ENCODE measurements at regions not wholly inside any gene's neighbourhood (a gene's known extent, or its start where the extent isn't known, plus 50 kb on each side); places are given as distances from the start of the nearest gene placed in this dataset.

DNA sequence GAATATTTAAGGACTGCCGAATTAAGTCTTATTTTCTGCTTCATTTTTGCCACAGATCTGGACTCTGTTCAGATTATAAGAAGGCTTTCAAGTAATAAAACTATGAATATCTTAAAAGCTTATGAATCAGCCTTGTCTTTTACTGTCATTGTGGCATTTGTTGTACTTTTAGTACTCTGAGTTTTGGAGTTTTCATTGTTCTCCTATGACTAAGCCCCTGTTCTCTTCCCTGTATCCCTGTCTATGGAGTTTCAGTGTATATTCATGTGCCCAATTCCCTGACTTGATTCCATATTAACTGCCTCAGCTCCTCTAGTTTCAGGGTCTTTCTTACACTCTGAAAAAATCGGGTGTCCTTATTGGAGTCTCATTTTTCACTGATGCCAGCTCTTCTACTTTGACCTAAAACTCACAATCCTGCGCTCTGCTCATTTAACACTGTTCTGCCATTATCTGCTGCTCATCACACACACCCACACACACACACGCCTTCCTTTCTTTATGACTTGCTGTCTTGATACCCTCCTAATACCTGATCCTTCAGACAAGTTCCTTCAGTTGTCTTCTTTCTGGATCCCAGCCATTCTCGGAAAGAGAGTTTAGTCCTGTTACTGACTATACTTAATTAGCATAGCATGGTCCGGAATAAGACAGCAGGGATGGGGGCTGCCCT is 511.8 kb downstream of the CPS1 start:
- no peak for DNase-seq

DNA sequence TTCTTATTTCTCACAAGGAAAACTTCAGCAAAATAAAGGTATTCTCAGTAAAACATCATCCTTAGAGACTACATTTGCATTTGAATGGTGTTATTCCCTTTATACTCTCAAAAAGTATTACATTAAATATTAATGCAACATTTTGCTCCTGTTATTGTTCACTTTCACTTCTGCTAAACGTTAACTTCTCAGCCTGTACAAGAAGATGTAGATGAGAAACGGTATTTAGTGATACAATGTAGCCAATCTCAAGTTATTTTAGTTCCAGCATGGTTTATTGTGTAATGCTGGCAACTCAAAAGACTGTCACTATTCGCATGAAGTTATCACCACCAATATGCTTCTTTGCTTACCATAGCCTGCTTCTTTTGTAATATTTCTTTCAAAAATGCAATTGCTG is 514.1 kb downstream of the CPS1 start:
- DNase-seq = no peak

DNA sequence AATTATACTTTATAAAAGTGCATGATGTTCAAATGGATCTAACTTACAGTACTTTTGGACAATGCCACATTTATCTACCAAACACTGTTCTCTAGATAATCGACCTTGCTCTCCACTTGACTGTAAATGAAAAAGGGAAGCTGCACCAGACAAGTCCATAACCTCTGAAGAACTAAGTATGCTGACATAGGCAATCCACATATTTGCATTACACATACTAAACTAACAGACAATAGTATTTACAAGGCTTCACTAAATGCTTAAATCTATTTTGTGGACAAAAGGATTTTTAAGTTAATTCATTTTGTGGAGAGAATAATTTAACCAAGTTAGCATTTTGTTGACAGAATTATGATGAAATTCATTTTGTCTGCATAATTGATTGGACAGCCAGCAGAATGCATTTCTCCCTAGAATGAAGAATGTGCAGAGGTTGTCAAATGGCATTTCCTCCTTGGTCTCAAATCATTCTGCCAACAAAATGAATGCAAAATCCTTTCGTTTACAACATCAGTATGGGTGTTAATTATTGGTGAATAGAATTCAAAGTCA is 520.9 kb downstream of the CPS1 start:
- no peak for DNase-seq

DNA sequence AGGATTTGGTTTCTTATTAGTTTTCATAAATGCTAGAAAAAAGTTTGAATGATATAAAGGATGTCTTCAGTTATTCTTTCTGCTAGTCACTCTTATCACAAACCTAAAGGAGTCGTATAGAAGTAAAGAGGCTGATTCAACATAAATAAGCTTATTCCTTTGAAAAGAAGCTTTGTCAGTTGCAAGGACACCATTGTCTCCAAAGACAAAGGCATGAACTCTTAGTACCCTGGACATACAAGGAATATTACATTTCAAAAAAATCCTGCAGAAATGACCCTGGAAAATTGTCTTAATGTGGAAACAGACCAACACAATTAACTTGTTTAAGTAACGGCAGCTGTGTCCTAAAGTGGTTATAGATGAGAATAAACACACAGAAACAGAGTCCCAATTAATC is 528.0 kb downstream of the CPS1 start:
- no peak for DNase-seq

DNA sequence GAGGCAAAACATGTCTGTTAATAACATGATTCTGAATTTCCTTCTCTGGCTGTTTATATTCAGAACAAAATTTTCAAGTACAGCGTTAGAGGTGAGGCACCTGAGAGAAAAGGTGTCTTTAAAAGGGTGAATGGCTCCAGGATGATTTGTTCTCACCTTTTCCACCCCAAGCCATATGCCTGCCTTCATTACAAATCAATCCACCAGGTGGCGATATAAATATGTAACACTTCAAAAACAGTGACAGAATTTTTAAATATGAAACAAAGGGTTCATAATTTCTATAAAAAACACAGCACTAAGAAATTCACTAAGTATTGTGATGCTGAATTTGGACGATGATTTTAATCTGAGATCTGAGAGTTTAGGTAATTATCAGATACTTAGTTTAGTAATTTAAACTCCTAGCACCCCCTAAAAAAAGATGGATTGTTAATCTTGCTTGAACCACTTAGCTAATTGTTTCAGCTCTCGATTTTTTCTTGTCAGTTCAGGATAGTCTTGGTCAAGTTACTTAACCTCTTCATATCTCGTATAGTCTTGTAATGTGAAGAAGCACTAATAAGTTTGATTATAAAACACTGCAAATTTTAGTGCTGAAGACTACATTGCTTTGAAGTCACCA is 528.8 kb downstream of the CPS1 start:
- DNase-seq = peak; percentile 36

DNA sequence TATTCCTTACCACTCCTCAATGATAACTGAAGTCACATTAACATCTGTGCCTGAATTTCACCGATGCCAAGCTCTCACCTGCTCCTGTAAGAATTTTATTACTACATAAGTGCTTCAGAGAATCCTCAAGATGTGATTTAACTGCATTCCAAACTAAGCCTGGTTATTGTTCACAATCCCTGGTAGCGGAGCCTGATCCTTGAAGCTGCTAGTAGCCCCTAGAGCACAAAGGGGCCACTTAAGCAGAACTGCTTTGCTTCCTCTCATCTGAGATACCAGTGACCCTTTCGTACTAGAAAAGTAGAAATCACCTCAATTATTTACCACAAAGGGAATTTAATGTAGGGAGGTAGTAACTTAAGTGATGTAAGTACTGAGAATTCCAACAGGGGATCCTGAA is 529.6 kb downstream of the CPS1 start:
- no peak for DNase-seq

DNA sequence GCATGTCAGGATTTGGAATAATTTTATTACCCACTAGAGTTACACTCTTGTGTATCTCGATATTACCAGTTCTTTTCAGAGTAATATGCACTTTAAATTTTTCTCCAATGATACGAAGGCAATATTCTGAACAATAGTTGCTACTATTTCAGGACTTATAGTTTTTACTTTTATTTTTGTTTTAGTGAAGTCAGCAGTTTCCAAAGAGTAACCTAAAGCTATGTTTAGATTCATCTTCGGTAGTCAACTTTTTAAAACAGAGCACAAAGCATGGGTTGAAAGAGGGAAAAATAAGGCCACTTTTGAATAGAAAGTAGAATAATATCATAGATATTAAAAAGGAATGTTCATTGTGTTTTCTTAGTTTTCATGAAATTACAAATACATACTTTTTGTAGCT is 532.7 kb downstream of the CPS1 start:
- no peak for DNase-seq

DNA sequence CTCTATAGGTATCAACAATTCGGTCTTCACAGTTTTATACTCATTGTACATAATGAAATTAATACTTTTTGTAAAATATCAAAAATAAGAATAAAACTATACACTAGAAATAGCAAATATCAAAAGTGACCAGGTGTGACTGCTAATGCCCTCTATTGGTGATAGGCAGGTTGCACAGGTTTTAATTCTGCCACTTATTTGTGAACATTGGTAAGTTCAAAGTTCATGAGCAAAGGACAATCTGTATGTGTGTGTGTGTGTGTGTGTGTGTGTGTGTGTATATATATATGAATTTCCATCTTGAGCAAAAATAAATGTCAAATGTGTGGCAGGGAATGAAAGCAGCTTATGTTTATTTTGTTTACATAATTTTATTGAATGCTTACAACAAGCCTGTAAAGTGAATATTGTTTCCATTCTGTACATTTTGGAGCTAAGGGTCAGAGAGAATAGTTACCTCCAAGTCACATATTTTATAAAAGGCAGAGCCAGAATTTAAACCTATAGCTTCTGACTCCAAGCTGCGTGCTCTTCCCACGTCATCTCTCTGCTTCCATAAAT is 537.4 kb downstream of the CPS1 start:
- no peak for DNase-seq

DNA sequence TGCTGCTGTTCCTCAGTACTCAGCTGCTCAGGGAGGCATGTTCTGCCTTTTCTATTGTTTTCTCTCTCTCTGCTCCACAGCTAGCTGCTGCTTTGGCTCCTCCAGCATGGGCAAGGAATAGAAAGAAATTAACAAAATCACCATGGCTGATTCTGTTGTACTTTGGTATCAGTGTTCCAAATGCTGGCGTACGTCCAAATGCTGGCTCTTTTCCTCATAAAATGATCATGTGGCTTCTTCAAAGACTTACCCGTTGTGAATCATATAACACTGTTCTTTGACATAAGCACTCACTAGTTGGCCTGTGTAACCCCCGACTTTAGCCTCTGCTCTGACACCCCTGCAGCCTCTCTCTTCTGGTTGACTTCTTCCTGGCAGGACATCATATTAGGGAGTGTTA is 547.6 kb downstream of the CPS1 start:
- DNase-seq = no peak

DNA sequence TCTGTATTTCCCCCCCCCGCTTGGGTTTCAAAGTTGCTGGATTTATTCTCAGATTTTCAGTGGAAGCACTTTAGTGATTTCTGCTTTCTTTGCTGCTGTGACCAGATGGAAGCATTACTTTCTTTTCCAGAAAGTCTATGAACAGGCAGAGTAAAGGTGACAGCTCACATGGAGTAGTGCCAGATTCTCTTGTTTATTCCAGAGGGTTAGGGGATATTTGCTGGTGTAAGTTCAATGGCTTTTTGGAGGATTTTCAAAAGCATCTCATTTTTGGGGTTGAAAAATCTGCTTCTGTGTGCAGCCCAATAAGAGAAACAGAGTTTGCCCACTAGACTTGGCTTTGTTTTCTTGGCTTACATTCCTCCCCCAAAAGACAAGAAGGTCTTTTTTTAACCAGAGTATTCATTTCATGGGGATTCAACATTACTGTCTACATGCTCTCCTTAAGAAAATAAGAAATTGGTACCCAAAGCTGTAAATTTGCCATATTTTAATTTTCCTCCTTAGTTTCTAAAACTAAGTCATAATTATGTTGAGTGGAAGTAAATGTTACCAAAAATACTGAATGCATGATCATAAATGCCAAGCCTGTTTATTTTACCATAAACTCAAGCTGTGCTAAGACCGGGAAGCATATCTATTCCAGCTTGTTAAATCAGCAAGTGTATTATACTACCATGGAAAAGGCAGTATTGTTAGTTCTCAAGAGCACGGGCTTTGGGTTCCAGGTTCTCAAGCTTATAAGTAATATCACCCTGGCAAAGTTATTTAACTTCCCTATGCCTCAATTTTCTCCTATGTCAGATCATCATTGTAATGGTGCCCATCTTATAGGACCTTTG is 557.2 kb downstream of the CPS1 start:
- DNase-seq = no peak

DNA sequence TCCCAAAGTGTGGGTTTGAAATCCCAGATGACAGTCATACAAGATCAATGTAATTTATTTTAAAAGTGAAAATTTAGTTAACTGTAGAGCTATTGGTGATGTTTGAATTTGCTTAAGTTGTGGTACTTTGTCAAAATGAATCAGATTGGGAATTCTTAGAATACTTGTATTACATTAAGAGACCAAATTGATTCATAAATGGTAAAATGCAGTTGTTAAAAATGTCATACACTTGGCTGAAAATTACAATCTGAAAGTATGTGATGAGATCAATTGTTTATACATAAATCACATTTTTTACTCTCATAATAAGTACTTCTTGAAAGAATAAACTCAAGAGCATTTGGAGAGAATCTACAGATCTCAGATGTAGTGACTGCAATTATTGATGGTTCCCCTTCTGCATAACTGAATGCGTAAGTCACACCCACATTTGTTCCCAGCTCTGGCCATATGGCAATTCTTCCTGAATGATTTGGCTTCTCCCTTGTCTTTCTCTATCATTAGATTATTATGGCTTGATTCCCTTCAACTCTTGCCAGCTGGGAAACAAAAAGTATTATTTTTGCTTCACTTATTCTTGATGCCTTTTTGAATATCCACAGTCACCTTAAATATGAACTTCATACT is 558.5 kb downstream of the CPS1 start:
- no peak for DNase-seq

DNA sequence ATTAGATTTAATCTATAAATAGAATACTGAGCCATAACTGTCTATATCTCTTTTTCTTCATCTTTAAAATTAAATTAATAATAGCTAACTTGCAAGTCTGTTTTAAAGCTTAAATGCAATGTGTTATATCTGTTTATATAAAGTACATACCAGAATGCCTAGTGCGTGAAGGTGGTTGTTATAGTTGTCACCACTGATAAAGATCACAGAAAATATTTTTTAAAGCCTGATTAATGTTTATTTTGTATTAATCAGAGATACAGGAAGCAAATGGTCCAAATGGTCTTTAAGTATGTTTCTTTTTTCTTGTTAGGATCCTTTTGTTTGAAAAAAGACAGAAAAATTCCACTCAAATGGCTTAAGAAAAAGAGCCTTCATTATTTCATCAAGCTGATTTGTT is 560.6 kb downstream of the CPS1 start:
- no peak for DNase-seq

DNA sequence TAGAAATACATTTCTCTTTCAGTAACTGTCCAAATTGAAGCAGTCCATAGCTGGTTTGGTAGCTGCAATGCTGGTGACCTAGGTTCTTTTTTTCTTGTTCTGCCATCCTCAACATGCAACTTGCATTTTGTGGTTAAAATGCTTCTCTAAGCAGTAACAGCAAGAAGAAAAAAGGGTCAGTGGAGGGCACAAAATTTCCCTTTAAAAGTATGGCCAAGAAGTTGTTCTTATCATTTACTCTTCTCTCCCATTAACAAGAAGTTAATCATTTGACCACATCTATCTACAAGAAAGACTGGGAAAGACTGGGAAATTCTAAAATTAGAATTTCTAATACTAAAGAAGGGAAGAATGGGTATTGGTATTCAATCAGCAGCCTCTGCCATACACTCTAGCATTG is 569.9 kb downstream of the CPS1 start:
- no peak for DNase-seq

DNA sequence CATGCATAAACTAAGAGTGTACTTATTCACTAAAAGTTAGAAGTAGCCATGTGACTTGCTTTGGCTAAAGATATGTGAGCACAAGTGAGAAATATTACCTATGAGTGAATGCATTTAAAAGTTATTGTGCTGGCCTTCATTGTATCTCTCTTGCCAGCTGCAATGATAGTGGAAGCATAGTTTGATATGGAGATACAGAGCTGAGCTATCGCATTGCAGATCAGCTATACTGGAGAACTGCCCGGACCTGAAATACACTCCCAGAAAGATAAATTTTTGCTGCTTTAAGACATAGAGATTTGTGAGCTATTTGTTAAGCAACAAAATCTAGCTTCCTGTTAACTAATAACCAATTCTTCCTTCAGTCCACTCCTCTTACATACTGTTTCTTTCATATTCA is 571.1 kb downstream of the CPS1 start:
- DNase-seq = no peak

DNA sequence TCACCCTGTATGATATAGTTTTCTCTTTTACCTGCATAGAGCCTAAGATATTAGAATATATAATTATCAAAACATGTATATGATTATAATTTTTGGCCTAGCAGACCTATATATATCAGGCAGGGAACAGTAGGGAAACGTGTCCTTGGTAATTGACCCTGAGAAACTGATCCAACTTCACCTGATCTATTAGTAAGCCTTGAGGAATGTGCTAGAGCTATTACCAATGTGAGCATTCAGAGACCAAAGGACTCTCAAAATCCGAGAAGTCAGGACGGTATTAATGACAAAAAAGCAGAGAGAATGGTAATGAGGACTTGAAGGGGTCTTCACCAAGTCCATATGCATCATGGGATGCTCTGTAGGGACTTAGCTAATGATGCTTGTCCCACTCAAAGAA is 571.9 kb downstream of the CPS1 start:
- no peak for DNase-seq

DNA sequence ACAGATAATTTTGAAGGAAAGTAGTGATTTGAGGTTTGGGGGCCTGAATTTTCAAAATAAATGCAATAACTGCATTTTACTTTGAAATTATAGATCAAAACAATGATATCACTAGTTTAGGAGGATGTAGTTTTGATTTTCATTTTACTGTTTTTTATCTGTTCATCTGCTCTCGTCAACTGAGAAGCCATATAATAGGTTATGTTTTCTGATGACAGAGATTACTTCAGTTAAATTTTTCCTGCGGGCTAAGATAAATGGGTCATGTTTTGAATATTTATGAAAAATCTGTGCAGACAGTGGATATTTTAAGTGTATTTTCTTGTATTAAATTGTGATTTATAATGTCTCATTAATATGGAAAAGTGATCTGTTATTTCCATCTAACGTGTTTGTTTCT is 573.4 kb downstream of the CPS1 start:
- no peak for DNase-seq

DNA sequence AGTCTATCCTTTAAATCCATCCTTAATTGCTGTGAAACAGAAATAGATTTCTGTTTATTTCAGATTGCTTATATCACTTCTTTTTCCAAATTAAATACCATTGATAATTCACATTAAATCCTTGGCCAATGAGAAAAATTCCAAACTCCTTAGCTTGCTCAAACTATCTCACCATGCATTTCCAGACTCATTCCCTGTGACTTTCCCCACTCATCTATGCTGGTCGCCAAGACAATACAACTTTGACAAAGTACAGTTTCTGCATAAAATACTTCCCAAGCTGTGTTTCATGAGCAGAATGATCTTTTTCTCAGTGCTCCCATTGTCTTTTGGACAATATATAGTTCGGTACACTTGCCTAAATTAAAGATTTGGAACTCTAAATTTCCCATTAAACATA is 575.6 kb downstream of the CPS1 start:
- no peak for DNase-seq

DNA sequence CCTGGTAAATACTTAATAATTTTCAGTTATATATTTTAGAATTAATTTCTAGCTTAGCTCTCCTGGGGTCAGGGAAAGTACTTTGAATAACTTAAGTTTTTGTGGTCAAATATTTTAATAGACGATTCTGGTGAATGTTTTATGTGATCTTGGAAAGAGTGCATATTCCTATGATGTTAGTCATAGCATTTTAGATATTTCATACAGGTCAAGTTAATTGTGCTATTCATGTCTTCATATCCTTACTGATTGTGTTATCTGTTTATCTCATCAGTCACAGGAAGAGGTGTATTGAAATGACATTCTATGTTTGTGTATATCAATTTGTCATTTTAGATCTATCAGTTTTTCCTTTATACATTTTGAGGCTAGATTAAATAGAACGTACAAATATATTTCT is 576.2 kb downstream of the CPS1 start:
- DNase-seq = no peak

DNA sequence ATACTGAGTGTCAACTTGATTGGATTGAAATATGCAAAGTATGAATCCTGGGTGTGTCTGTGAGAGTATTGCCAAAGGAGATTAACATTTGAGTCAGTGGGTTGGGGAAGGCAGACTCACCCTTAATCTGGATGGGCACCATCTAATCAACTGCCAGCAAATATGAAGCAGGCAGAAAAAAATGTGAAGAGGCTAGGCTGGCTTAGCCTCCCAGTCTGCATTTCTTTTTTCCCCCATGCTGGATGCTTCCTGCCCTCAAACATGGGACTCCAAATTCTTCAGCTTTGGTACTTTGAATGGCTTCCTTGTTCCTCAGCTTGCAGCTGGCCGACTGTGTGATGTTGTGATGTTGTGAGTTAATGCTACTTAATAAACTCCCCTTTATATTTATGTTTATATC is 577.4 kb downstream of the CPS1 start:
- DNase-seq = no peak

DNA sequence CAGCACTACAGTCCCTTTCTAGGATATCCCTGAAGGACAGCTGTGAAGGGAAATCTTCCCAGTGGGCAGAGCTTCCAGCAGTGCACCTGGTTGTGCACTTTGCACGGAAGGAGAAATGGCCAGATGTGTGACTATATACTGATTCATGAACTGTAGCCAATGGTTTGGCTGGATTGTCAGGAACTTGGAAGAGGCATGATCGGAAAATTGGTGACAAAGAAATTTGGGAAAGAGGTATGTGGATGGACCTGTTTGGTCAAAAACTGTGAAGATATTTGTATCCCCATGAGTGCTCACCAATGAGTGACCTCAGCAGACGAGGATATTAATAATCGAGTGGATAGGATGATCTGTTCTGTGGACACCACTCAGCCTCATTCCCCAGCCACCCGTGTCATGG is 582.2 kb downstream of the CPS1 start:
- DNase-seq = no peak

DNA sequence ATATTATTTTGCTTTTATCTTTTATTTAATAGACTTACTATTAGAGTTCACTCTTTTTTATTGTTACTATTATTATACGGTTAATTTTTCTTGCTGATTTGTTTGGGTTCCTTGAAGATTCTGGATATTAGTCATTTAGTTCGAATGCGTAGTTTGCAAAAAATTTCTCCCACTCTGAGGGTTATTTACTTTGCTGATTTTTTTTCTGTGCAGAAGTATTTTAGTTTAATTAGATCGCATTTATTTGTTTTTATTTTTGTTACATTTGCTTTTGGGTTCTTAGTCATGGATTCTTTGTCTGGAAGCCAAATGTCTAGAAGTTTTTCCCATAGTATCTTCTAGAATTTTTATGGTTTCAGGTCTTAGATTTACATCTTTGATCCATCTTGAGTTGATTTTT is 585.2 kb downstream of the CPS1 start:
- DNase-seq = no peak

DNA sequence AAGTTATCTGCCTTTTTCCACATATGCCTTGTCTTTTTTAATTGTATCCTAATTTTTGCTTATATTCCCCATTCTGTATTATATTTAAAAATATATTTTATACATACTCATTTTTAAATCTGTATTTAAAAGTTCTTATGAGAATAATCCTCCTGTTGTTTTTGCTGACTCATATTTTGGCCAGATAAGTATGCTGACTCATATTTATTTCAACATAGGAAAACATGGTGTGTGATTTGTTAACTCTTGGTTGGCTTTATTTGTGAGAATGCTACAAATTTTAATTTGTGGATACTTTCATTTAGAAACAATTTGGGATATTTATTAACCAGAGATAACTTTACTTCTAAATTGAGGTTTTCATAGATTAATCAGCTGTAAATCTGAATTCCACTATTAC is 587.7 kb downstream of the CPS1 start:
- no peak for DNase-seq

DNA sequence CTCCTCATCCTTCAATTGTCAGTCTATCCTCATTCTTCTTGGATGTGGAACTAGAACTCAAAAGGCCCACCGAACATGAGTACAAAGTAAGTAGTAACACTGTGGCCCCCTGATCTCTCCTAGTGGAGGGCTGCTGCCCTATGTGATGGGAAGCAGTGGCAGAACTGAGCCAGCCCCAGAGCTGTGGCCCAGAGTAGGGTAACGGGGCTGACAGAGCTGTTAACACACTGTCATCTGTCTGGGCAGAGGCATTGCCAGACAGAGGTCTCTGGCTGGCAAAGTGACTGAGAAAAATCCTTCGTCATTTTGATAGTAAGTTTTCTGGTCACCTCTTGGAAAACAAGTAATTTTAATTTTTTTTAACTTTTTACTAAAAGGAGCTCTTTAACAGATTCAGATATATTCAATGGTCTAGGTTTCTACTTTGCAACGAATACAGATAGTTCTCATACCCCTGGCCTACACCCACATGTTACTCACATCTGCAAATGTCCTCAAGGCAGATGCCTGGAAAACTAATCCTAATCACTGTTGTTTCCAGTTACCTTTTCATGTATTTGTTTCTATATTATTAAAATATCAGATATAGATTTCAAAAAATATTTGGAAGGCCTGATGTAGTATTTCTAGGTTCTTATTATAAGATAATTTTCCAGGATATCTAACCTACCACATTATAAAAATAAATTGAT is 588.7 kb downstream of the CPS1 start:
- DNase-seq = no peak

Measured in NCI-H1092 treated with DMSO at 0.1 percent for 48 hours (cell line).